GM19455 (cell line): ENCODE measurements at regions not wholly inside any gene's neighbourhood (a gene's known extent, or its start where the extent isn't known, plus 50 kb on each side); places are given as distances from the start of the nearest gene placed in this dataset.

Experiments used
- ATAC-seq: cut with Tn5 transposase; IDR thresholded peaks from one replicate; pipeline ENCODE4 v1.9.1; 2021; ENCODE audit not compliant: unreplicated experiment

GRCh38 chr1:72693376-72693775 lies 411.0 kb upstream of the NEGR1 start:
- ATAC-seq, result no peak

GRCh38 chr1:72690871-72691270 lies 408.5 kb upstream of the NEGR1 start:
- ATAC-seq, result no peak

GRCh38 chr1:72678683-72679082 lies 396.3 kb upstream of the NEGR1 start:
- ATAC-seq, result no peak

GRCh38 chr1:72670902-72671301 lies 388.6 kb upstream of the NEGR1 start:
- ATAC-seq, result no peak

- ATAC-seq, result no peak
These were observed 380.6 kb upstream of the NEGR1 start for GRCh38 chr1:72662918-72663317.

- ATAC-seq, result no peak
These were observed 368.6 kb upstream of the NEGR1 start for GRCh38 chr1:72650843-72651435.

- ATAC-seq, result no peak
These were observed 367.7 kb upstream of the NEGR1 start for GRCh38 chr1:72649991-72650390.

- ATAC-seq, result no peak
These were observed 367.0 kb upstream of the NEGR1 start for GRCh38 chr1:72649211-72649888.

GRCh38 chr1:72648465-72648864 lies 366.1 kb upstream of the NEGR1 start:
- ATAC-seq, result no peak

- no peak for ATAC-seq
These were observed 360.8 kb upstream of the NEGR1 start for GRCh38 chr1:72643142-72643541.

- ATAC-seq, result no peak
These were observed 355.3 kb upstream of the NEGR1 start for GRCh38 chr1:72637593-72637992.

GRCh38 chr1:72636631-72637030 lies 354.3 kb upstream of the NEGR1 start:
- ATAC-seq, result no peak

GRCh38 chr1:72635719-72636118 lies 353.4 kb upstream of the NEGR1 start:
- no peak for ATAC-seq

- no peak for ATAC-seq
These were observed 352.6 kb upstream of the NEGR1 start for GRCh38 chr1:72634946-72635345.

- ATAC-seq, result no peak
These were observed 349.1 kb upstream of the NEGR1 start for GRCh38 chr1:72631449-72631848.

GRCh38 chr1:72623299-72623708 lies 341.0 kb upstream of the NEGR1 start:
- ATAC-seq, result peak; percentile 86

- no peak for ATAC-seq
These were observed 338.1 kb upstream of the NEGR1 start for GRCh38 chr1:72620453-72620852.

- ATAC-seq, result no peak
These were observed 324.0 kb upstream of the NEGR1 start for GRCh38 chr1:72606216-72606810.

- ATAC-seq, result no peak
These were observed 318.8 kb upstream of the NEGR1 start for GRCh38 chr1:72601035-72601674.

GRCh38 chr1:72586023-72586685 lies 303.8 kb upstream of the NEGR1 start:
- ATAC-seq, result no peak

- ATAC-seq, result no peak
These were observed 297.3 kb upstream of the NEGR1 start for GRCh38 chr1:72579629-72580028.

- no peak for ATAC-seq
These were observed 288.5 kb upstream of the NEGR1 start for GRCh38 chr1:72570815-72571214.
